ENCODE measurements at regions not wholly inside any gene's neighbourhood (a gene's known extent, or its start where the extent isn't known, plus 50 kb on each side); places are given as distances from the start of the nearest gene placed in this dataset.

DNA sequence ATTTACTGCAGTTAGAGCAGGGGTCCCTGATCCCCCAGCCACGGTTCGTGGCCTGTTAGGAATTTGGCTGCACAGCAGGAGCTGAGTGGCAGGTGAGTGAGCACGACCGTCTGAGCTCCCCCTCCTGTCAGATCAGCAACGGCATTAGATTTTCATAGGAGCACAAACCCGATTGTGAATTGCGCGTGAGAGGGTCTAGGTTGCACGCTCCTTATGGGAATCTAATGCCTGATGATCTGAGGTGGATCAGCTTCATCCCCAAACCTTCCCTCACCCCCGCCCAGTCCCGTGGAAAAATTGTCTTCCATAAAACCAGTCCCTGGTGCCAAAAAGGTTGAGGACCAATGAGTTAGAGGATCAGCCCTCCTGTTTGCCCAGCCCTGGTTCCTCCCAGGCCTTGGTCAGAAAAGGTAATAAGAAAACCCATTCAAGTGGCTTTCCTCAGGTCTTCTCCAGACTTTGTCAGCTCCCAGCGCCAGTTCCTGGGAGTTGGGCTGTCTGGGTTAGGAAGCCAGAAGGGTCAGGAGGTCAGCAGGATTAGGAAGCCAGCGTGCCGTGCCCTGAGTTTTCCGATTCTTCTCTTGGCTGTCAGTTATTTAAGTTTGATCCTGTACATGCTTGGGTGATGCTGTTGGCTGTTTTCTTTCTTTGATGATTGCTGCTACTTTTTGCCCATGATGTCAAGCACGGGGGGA, 139.9 kb upstream of the PMEPA1 start:
- 92% methylated on average over 15 of the region's 16 CpGs for WGBS (ENCODE audit: insufficient coverage)
- intact Hi-C loops (cut with micrococcal nuclease): no loop called here
- H3K36me3 ChIP-seq (ENCODE audit: control insufficient read depth, insufficient read depth, low read length): no peaks in the 10 kb centered on the region
- TF ChIP-seq CTCF (IDR thresholded peaks at IDR 0.05): no peak
- Mint-ChIP-seq H3K27me3 (ENCODE audit: low read depth in 2 of 2) (peaks cover 3 to 12% of the 10 kb centered on the region in 2 donors), H3K27ac (no peak overlapping the region), H3K4me3 (no peak overlapping the region), H3K36me3 (no peaks in the 10 kb centered on the region), H3K9me3 (no peaks in the 10 kb centered on the region), H3K4me1 (no peaks in the 10 kb centered on the region)
- H3K27me3 ChIP-seq (ENCODE audit: control insufficient read depth, insufficient read depth, low read length): no peaks in the 10 kb centered on the region
- H3K27ac ChIP-seq (ENCODE audit: low read length): no peak overlapping the region
- H3K9me3 ChIP-seq (ENCODE audit: control insufficient read depth, insufficient read depth, low read length): no peaks in the 10 kb centered on the region
- ATAC-seq: no peak
- no peaks in the 10 kb centered on the region for H3K4me1 ChIP-seq (ENCODE audit: control insufficient read depth, insufficient read depth, low read length)
- no peak for DNase-seq
- no peak overlapping the region for H3K4me3 ChIP-seq (ENCODE audit: low read length)

DNA sequence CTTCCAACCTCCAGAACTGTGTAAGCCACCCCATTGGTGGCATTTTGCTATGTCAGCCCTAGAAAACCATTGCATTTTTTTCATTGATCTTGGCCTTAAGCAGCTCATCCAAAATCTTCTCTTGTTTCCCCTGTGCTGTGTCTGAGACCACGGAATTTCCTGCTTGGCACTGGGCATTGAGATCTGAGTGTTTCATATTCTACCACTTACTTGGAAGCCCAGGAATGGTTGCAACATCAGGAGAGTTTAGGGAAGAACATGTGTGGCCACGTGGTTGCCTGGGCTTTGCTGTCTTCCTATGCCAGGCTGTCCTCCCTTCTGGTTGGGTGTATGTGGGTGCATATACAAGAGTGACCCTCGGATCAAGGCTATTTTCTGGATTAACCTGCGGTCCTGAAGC, 139.3 kb upstream of the PMEPA1 start:
- WGBS (ENCODE audit: insufficient coverage): 84% methylated on average over 4 of the region's 4 CpGs
- ATAC-seq: no peak
- no peaks in the 10 kb centered on the region for H3K4me1 Mint-ChIP-seq
- DNase-seq: no peak
- H3K36me3 ChIP-seq (ENCODE audit: control insufficient read depth, insufficient read depth, low read length): no peaks in the 10 kb centered on the region
- no peak for TF ChIP-seq CTCF (IDR thresholded peaks at IDR 0.05)
- H3K27me3 Mint-ChIP-seq (ENCODE audit: low read depth in 2 of 2): peaks cover 7 to 12% of the 10 kb centered on the region in 2 donors
- H3K9me3 ChIP-seq (ENCODE audit: control insufficient read depth, insufficient read depth, low read length): no peaks in the 10 kb centered on the region
- no peaks in the 10 kb centered on the region for H3K27me3 ChIP-seq (ENCODE audit: control insufficient read depth, insufficient read depth, low read length)
- H3K4me3 Mint-ChIP-seq: no peak overlapping the region
- no peaks in the 10 kb centered on the region for H3K36me3 Mint-ChIP-seq
- H3K4me1 ChIP-seq (ENCODE audit: control insufficient read depth, insufficient read depth, low read length): no peaks in the 10 kb centered on the region
- intact Hi-C loops (cut with micrococcal nuclease): no loop called here
- H3K4me3 ChIP-seq (ENCODE audit: low read length): no peak overlapping the region
- no peak overlapping the region for H3K27ac ChIP-seq (ENCODE audit: low read length)
- H3K27ac Mint-ChIP-seq: no peak overlapping the region
- no peaks in the 10 kb centered on the region for H3K9me3 Mint-ChIP-seq

GRCh38 chr20:57848282-57848681, 138.5 kb upstream of the PMEPA1 start:
- ATAC-seq (no peak), DNase-seq (no peak)
- intact Hi-C loops (cut with micrococcal nuclease): no loop called here
- Mint-ChIP-seq H3K4me1 (no peaks in the 10 kb centered on the region), H3K36me3 (no peaks in the 10 kb centered on the region), H3K9me3 (no peaks in the 10 kb centered on the region), H3K27me3 (ENCODE audit: low read depth in 2 of 2) (peaks cover 6 to 7% of the 10 kb centered on the region in 2 donors), H3K27ac (no peak overlapping the region), H3K4me3 (no peak overlapping the region)
- H3K4me1 ChIP-seq (ENCODE audit: control insufficient read depth, insufficient read depth, low read length): no peaks in the 10 kb centered on the region
- H3K36me3 ChIP-seq (ENCODE audit: control insufficient read depth, insufficient read depth, low read length): no peaks in the 10 kb centered on the region
- no peaks in the 10 kb centered on the region for H3K9me3 ChIP-seq (ENCODE audit: control insufficient read depth, insufficient read depth, low read length)
- no peak for TF ChIP-seq CTCF (IDR thresholded peaks at IDR 0.05)
- no peak overlapping the region for H3K4me3 ChIP-seq (ENCODE audit: low read length)
- H3K27me3 ChIP-seq (ENCODE audit: control insufficient read depth, insufficient read depth, low read length): no peaks in the 10 kb centered on the region
- no peak overlapping the region for H3K27ac ChIP-seq (ENCODE audit: low read length)

- peaks cover 6 to 7% of the 10 kb centered on the region in 2 donors for H3K27me3 Mint-ChIP-seq (ENCODE audit: low read depth in 2 of 2)
- Histone ChIP-seq H3K4me1 (ENCODE audit: control insufficient read depth, insufficient read depth, low read length) (no peaks in the 10 kb centered on the region), H3K4me3 (ENCODE audit: low read length) (no peak overlapping the region), H3K9me3 (ENCODE audit: control insufficient read depth, insufficient read depth, low read length) (no peaks in the 10 kb centered on the region), H3K27ac (ENCODE audit: low read length) (no peak overlapping the region), H3K27me3 (ENCODE audit: control insufficient read depth, insufficient read depth, low read length) (no peaks in the 10 kb centered on the region), H3K36me3 (ENCODE audit: control insufficient read depth, insufficient read depth, low read length) (no peaks in the 10 kb centered on the region)
- TF ChIP-seq CTCF (IDR thresholded peaks at IDR 0.05): no peak
- intact Hi-C loops (cut with micrococcal nuclease): no loop called here
- ATAC-seq (no peak), DNase-seq (no peak)
- no peaks in the 10 kb centered on the region for H3K36me3 Mint-ChIP-seq
- H3K9me3 Mint-ChIP-seq: no peaks in the 10 kb centered on the region
- H3K27ac Mint-ChIP-seq: no peak overlapping the region
- H3K4me1 Mint-ChIP-seq: no peaks in the 10 kb centered on the region
- no peak overlapping the region for H3K4me3 Mint-ChIP-seq
Observed at GRCh38 chr20:57847104-57847503, 137.3 kb upstream of the PMEPA1 start.

All from natural killer cell (primary cell).